Hepatocyte (in vitro differentiated cells): ENCODE measurements at regions not wholly inside any gene's neighbourhood (a gene's known extent, or its start where the extent isn't known, plus 50 kb on each side); places are given as distances from the start of the nearest gene placed in this dataset.

ENCODE experiments used
- DNase-seq: peaks from one replicate; pipeline ENCODE4 v3.0.0-alpha.2; 2016; ENCODE audit warnings: low spot score
- H2AFZ ChIP-seq: fragments of 200-600 bp; sonication (generic); 2 replicates; pipeline ENCODE4 v1.6.0; 2016; ENCODE audit warnings: antibody characterized with exemption, mild to moderate bottlenecking
- H3K27ac ChIP-seq: fragments of 200-600 bp; sonication (generic); 2 replicates; pipeline ENCODE4 v1.5.1; 2016; ENCODE audit warnings: mild to moderate bottlenecking
- H3K27me3 ChIP-seq: fragments of 200-600 bp; sonication (generic); 2 replicates; pipeline ENCODE4 v1.6.1; 2016
- H3K36me3 ChIP-seq: fragments of 200-600 bp; sonication (generic); replicated peaks from 2 replicates; pipeline ENCODE4 v1.5.1; 2016; ENCODE audit warnings: low read depth; ENCODE audit not compliant: insufficient read depth
- H3K4me1 ChIP-seq: fragments of 200-600 bp; sonication (generic); 2 replicates; pipeline ENCODE4 v1.5.1; 2016; ENCODE audit warnings: mild to moderate bottlenecking, moderate library complexity; ENCODE audit not compliant: insufficient read depth
- H3K4me2 ChIP-seq: fragments of 200-600 bp; sonication (generic); 2 replicates; pipeline ENCODE4 v1.6.0; 2016
- H3K4me3 ChIP-seq: fragments of 200-600 bp; sonication (generic); 2 replicates; pipeline ENCODE4 v1.5.1; 2016; ENCODE audit warnings: mild to moderate bottlenecking
- H3K79me2 ChIP-seq: fragments of 200-600 bp; sonication (generic); 2 replicates; pipeline ENCODE4 v1.6.0; 2017; ENCODE audit warnings: mild to moderate bottlenecking
- H3K9me2 ChIP-seq: fragments of 200-600 bp; sonication (generic); replicated peaks from 2 replicates; pipeline ENCODE4 v1.6.0; 2017; ENCODE audit warnings: mild to moderate bottlenecking; ENCODE audit not compliant: insufficient read depth
- H3K9me3 ChIP-seq: fragments of 200-600 bp; sonication (generic); 2 replicates; pipeline ENCODE4 v1.5.1; 2016; ENCODE audit warnings: low read depth, mild to moderate bottlenecking
- H4K20me1 ChIP-seq: fragments of 200-600 bp; sonication (generic); 2 replicates; pipeline ENCODE4 v1.6.0; 2016; ENCODE audit warnings: mild to moderate bottlenecking; ENCODE audit not compliant: insufficient read depth, poor library complexity, severe bottlenecking
- EZH2 ChIP-seq: fragments of 200-600 bp; sonication (generic); IDR thresholded peaks from 2 replicates; pipeline ENCODE4 v1.6.1; 2016; ENCODE audit warnings: antibody characterized with exemption, mild to moderate bottlenecking, borderline replicate concordance
- EZH2phosphoT487 ChIP-seq: fragments of 200-600 bp; sonication (generic); IDR thresholded peaks from one replicate; pipeline ENCODE4 v1.6.1; 2018; ENCODE audit warnings: antibody characterized with exemption, mild to moderate bottlenecking, low read depth, moderate library complexity; ENCODE audit not compliant: unreplicated experiment, severe bottlenecking
- WGBS: methylation state at CpG from one replicate; pipeline ENCODE4 v1.1.6; 2016; ENCODE audit warnings: low lambda C conversion rate; ENCODE audit errors: missing lambda C conversion rate; 5-methylcytosine and 5-hydroxymethylcytosine counted together
- TF ChIP-seq, protein P1 (sequence below): fragments of 200-600 bp; sonication (generic); IDR thresholded peaks from 2 replicates; pipeline ENCODE4 v1.5.1; 2016; ENCODE audit warnings: antibody characterized with exemption, mild to moderate bottlenecking; ENCODE audit not compliant: poor library complexity

DNA sequence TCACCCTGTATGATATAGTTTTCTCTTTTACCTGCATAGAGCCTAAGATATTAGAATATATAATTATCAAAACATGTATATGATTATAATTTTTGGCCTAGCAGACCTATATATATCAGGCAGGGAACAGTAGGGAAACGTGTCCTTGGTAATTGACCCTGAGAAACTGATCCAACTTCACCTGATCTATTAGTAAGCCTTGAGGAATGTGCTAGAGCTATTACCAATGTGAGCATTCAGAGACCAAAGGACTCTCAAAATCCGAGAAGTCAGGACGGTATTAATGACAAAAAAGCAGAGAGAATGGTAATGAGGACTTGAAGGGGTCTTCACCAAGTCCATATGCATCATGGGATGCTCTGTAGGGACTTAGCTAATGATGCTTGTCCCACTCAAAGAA lies 571.9 kb downstream of the CPS1 start:
- DNase-seq = no peak

DNA sequence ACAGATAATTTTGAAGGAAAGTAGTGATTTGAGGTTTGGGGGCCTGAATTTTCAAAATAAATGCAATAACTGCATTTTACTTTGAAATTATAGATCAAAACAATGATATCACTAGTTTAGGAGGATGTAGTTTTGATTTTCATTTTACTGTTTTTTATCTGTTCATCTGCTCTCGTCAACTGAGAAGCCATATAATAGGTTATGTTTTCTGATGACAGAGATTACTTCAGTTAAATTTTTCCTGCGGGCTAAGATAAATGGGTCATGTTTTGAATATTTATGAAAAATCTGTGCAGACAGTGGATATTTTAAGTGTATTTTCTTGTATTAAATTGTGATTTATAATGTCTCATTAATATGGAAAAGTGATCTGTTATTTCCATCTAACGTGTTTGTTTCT lies 573.4 kb downstream of the CPS1 start:
- Histone ChIP-seq H2AFZ (no peak overlapping the region), H3K36me3 (no peaks in the 10 kb centered on the region), H3K9me2 (no peaks in the 10 kb centered on the region), H3K27me3 (no peaks in the 10 kb centered on the region), H3K4me2 (no peak overlapping the region), H4K20me1 (no peaks in the 10 kb centered on the region), H3K4me1 (no peaks in the 10 kb centered on the region), H3K79me2 (no peaks in the 10 kb centered on the region), H3K9me3 (no peaks in the 10 kb centered on the region), H3K27ac (no peak overlapping the region), H3K4me3 (no peak overlapping the region)
- TF ChIP-seq EZH2 (no peak), EZH2phosphoT487 (no peak)
- TF ChIP-seq, protein P1, sequence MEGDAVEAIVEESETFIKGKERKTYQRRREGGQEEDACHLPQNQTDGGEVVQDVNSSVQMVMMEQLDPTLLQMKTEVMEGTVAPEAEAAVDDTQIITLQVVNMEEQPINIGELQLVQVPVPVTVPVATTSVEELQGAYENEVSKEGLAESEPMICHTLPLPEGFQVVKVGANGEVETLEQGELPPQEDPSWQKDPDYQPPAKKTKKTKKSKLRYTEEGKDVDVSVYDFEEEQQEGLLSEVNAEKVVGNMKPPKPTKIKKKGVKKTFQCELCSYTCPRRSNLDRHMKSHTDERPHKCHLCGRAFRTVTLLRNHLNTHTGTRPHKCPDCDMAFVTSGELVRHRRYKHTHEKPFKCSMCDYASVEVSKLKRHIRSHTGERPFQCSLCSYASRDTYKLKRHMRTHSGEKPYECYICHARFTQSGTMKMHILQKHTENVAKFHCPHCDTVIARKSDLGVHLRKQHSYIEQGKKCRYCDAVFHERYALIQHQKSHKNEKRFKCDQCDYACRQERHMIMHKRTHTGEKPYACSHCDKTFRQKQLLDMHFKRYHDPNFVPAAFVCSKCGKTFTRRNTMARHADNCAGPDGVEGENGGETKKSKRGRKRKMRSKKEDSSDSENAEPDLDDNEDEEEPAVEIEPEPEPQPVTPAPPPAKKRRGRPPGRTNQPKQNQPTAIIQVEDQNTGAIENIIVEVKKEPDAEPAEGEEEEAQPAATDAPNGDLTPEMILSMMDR = no peak
- WGBS = 79% methylated on average over 3 of the region's 3 CpGs
- DNase-seq = no peak

More for the DNA sequence above, 571.9 kb downstream of the CPS1 start:
- Histone ChIP-seq H3K4me3 (no peak overlapping the region), H3K79me2 (no peaks in the 10 kb centered on the region), H2AFZ (no peak overlapping the region), H3K9me3 (no peaks in the 10 kb centered on the region), H3K4me1 (no peaks in the 10 kb centered on the region), H3K4me2 (no peak overlapping the region), H4K20me1 (no peaks in the 10 kb centered on the region), H3K27ac (no peak overlapping the region), H3K9me2 (no peaks in the 10 kb centered on the region), H3K36me3 (no peaks in the 10 kb centered on the region), H3K27me3 (no peaks in the 10 kb centered on the region)
- WGBS = 51% methylated on average over 3 of the region's 3 CpGs
- TF ChIP-seq, protein P1 = no peak
- TF ChIP-seq EZH2 (no peak), EZH2phosphoT487 (no peak)

DNA sequence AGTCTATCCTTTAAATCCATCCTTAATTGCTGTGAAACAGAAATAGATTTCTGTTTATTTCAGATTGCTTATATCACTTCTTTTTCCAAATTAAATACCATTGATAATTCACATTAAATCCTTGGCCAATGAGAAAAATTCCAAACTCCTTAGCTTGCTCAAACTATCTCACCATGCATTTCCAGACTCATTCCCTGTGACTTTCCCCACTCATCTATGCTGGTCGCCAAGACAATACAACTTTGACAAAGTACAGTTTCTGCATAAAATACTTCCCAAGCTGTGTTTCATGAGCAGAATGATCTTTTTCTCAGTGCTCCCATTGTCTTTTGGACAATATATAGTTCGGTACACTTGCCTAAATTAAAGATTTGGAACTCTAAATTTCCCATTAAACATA lies 575.6 kb downstream of the CPS1 start:
- no peaks in the 10 kb centered on the region for H3K79me2 ChIP-seq
- H3K4me3 ChIP-seq = no peak overlapping the region
- H4K20me1 ChIP-seq = no peaks in the 10 kb centered on the region
- no peak overlapping the region for H2AFZ ChIP-seq
- H3K9me2 ChIP-seq = no peaks in the 10 kb centered on the region
- H3K27ac ChIP-seq = no peak overlapping the region
- no peaks in the 10 kb centered on the region for H3K9me3 ChIP-seq
- TF ChIP-seq, protein P1 = no peak
- no peak for TF ChIP-seq EZH2phosphoT487
- TF ChIP-seq EZH2 = no peak
- H3K36me3 ChIP-seq = no peaks in the 10 kb centered on the region
- H3K4me2 ChIP-seq = no peak overlapping the region
- no peaks in the 10 kb centered on the region for H3K4me1 ChIP-seq
- DNase-seq = no peak
- WGBS = 82% methylated on average over 2 of the region's 2 CpGs
- H3K27me3 ChIP-seq = no peaks in the 10 kb centered on the region

DNA sequence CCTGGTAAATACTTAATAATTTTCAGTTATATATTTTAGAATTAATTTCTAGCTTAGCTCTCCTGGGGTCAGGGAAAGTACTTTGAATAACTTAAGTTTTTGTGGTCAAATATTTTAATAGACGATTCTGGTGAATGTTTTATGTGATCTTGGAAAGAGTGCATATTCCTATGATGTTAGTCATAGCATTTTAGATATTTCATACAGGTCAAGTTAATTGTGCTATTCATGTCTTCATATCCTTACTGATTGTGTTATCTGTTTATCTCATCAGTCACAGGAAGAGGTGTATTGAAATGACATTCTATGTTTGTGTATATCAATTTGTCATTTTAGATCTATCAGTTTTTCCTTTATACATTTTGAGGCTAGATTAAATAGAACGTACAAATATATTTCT lies 576.2 kb downstream of the CPS1 start:
- H3K27ac ChIP-seq = no peak overlapping the region
- H3K9me3 ChIP-seq = no peaks in the 10 kb centered on the region
- no peaks in the 10 kb centered on the region for H3K79me2 ChIP-seq
- WGBS = 77% methylated on average over 2 of the region's 2 CpGs
- H3K9me2 ChIP-seq = no peaks in the 10 kb centered on the region
- no peak overlapping the region for H2AFZ ChIP-seq
- no peak for DNase-seq
- no peak overlapping the region for H3K4me3 ChIP-seq
- no peaks in the 10 kb centered on the region for H3K27me3 ChIP-seq
- H3K4me2 ChIP-seq = no peak overlapping the region
- no peaks in the 10 kb centered on the region for H3K36me3 ChIP-seq
- no peaks in the 10 kb centered on the region for H4K20me1 ChIP-seq
- H3K4me1 ChIP-seq = no peaks in the 10 kb centered on the region
- TF ChIP-seq, protein P1 = no peak
- TF ChIP-seq EZH2phosphoT487 = no peak
- TF ChIP-seq EZH2 = no peak
